ENCODE measurements at regions not wholly inside any gene's neighbourhood (a gene's known extent, or its start where the extent isn't known, plus 50 kb on each side); places are given as distances from the start of the nearest gene placed in this dataset.

DNA sequence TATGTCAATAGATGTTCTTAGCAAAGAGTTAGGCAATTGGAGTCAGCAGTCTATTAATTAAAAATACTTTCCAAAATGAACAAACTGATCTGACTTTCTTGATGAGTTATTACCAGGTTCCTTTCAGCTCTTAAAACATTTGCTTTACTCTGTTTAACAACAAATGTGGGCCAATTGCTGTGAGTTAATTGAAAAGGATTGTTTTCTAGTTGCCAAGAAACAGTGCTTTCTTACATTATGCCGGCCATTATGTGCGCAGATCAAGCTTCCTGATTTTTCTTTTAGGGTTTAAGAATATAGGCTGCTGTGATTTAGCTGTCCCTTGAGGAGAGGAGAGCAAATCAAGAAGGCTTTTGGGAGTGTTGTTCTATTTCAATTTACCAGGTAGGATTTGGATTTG, 50.5 kb upstream of the ITPRID2 start:
- Histone ChIP-seq H3K9me3 (ENCODE audit: control insufficient read depth, insufficient read depth, low read length) (no peaks in the 10 kb centered on the region), H3K36me3 (ENCODE audit: control insufficient read depth, insufficient read depth, low read length) (no peaks in the 10 kb centered on the region), H3K27ac (ENCODE audit: low read length) (no peak overlapping the region), H3K27me3 (ENCODE audit: control insufficient read depth, insufficient read depth, low read length) (peaks cover 2% of the 10 kb centered on the region), H3K4me1 (ENCODE audit: control insufficient read depth, insufficient read depth, low read length) (no peaks in the 10 kb centered on the region), H3K4me3 (ENCODE audit: low read length) (no peak overlapping the region)
- ATAC-seq: no peak
- no peak overlapping the region for H3K27ac Mint-ChIP-seq
- WGBS (ENCODE audit: insufficient coverage): 96% methylated on average over 2 of the region's 2 CpGs
- no peak for DNase-seq
- H3K36me3 Mint-ChIP-seq: no peaks in the 10 kb centered on the region
- H3K4me1 Mint-ChIP-seq: no peaks in the 10 kb centered on the region
- intact Hi-C loops (cut with micrococcal nuclease): no loop called here
- no peak overlapping the region for H3K4me3 Mint-ChIP-seq
- H3K27me3 Mint-ChIP-seq (ENCODE audit: low read depth in 2 of 2): peaks cover 12 to 34% of the 10 kb centered on the region in 2 donors
- no peaks in the 10 kb centered on the region for H3K9me3 Mint-ChIP-seq
- TF ChIP-seq, protein P1, sequence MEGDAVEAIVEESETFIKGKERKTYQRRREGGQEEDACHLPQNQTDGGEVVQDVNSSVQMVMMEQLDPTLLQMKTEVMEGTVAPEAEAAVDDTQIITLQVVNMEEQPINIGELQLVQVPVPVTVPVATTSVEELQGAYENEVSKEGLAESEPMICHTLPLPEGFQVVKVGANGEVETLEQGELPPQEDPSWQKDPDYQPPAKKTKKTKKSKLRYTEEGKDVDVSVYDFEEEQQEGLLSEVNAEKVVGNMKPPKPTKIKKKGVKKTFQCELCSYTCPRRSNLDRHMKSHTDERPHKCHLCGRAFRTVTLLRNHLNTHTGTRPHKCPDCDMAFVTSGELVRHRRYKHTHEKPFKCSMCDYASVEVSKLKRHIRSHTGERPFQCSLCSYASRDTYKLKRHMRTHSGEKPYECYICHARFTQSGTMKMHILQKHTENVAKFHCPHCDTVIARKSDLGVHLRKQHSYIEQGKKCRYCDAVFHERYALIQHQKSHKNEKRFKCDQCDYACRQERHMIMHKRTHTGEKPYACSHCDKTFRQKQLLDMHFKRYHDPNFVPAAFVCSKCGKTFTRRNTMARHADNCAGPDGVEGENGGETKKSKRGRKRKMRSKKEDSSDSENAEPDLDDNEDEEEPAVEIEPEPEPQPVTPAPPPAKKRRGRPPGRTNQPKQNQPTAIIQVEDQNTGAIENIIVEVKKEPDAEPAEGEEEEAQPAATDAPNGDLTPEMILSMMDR (IDR thresholded peaks at IDR 0.05): no peak

All from natural killer cell (primary cell).